Psoas muscle (tissue), 7 donors: ENCODE measurements at regions not wholly inside any gene's neighbourhood (a gene's known extent, or its start where the extent isn't known, plus 50 kb on each side); places are given as distances from the start of the nearest gene placed in this dataset.

Experiments used
- ATAC-seq, 4 donors: fragments of 200-7000 bp; cut with Tn5 transposase; one replicate each; pipeline ENCODE4 v1.9.1; 2020; ENCODE audit warnings: moderate library complexity in 3 of 4, mild to moderate bottlenecking in 2 of 4
- DNase-seq, 2 donors: peaks; one replicate each; pipeline ENCODE4 v3.0.0-alpha.2; 2020
- H3K27ac ChIP-seq: fragments of 200-600 bp; one replicate; pipeline ENCODE4 v1.8.0; 2022
- H3K27me3 ChIP-seq, 3 donors: fragments of 200-600 bp in 1 of 3; one replicate each; pipeline versions ENCODE4 v1.6.1 to v1.8.0; 2013 to 2022; ENCODE audit warnings: low read length in 2 of 3, mild to moderate bottlenecking in 2 of 3, moderate library complexity in 1 of 3; ENCODE audit not compliant: insufficient read depth in 3 of 3
- H3K36me3 ChIP-seq, 2 donors: fragments of 200-600 bp in 1 of 2; one replicate each; pipeline versions ENCODE4 v1.6.1 to v1.8.0; 2013 to 2022; ENCODE audit warnings: low read depth in 1 of 2, mild to moderate bottlenecking in 1 of 2, moderate library complexity in 1 of 2; ENCODE audit not compliant: insufficient read depth in 1 of 2
- H3K4me1 ChIP-seq: fragments of 200-600 bp; one replicate; pipeline ENCODE4 v1.8.0; 2022
- H3K4me3 ChIP-seq: fragments of 200-600 bp; one replicate; pipeline ENCODE4 v1.8.0; 2022; ENCODE audit warnings: mild to moderate bottlenecking
- H3K9me3 ChIP-seq: fragments of 200-600 bp; one replicate; pipeline ENCODE4 v1.8.0; 2022
- CTCF ChIP-seq: fragments of 200-600 bp; IDR thresholded peaks from one replicate; pipeline ENCODE4 v1.8.0; 2022; ENCODE audit warnings: antibody characterized with exemption
- WGBS, 3 donors: extraction: QIAGEN DNeasy Blood & Tissue Kit; methylation state at CpG; one replicate each; pipeline versions ENCODE4 v1.1.6 to v1.1.7; 2013; 5-methylcytosine and 5-hydroxymethylcytosine counted together
- intact Hi-C, 2 donors: fragments of 100-400 bp; cut with DNase I; formaldehyde crosslinking; loops; one replicate each; pipeline versions ENCODE4 v1.11.0 to v1.14.2; 2022
- donor health status: healthy with polysubstance abuse.
- donor health status: DM: no; HTN: no; CAD: no; lungs with moderate emphysema.
- donor health status: Bipolar disorder and iron deficiency.
- donor health status: healthy.
- donor health status: DM: yes; HTN: yes; CAD: no.
- donor health status: DM: no; HTN: no; CAD: no.
- donor health status: DM: yes; HTN: yes; CAD: no.

GRCh38 chr18:37985126-37985525 lies 419.5 kb upstream of the CELF4 start:
- Histone ChIP-seq H3K4me3 (no peak overlapping the region), H3K27me3 (no peaks in the 10 kb centered on the region), H3K27ac (no peak overlapping the region), H3K36me3 (no peaks in the 10 kb centered on the region), H3K4me1 (no peaks in the 10 kb centered on the region), H3K9me3 (no peaks in the 10 kb centered on the region)
- intact Hi-C loops = no loop called here
- no peak for ATAC-seq
- no peak for DNase-seq
- TF ChIP-seq CTCF = no peak
- WGBS, 3 donors = 42 to 54% (median 44%) methylated on average over 5 of the region's 5 CpGs

GRCh38 chr18:37980556-37980955 lies 415.0 kb upstream of the CELF4 start:
- no peak overlapping the region for H3K4me3 ChIP-seq
- intact Hi-C loops = no loop called here
- ATAC-seq (no peak), DNase-seq (no peak)
- no peaks in the 10 kb centered on the region for H3K4me1 ChIP-seq
- H3K27ac ChIP-seq = no peak overlapping the region
- no peaks in the 10 kb centered on the region for H3K36me3 ChIP-seq
- TF ChIP-seq CTCF = no peak
- no peaks in the 10 kb centered on the region for H3K27me3 ChIP-seq
- no peaks in the 10 kb centered on the region for H3K9me3 ChIP-seq

- intact Hi-C loops = no loop called here
- 80 to 81% (median 81%) methylated on average over 1 of the region's 1 CpG for WGBS, 3 donors
- Histone ChIP-seq H3K9me3 (no peaks in the 10 kb centered on the region), H3K4me1 (no peaks in the 10 kb centered on the region), H3K27me3 (no peaks in the 10 kb centered on the region), H3K4me3 (no peak overlapping the region), H3K36me3 (no peaks in the 10 kb centered on the region), H3K27ac (no peak overlapping the region)
- DNase-seq (no peak), ATAC-seq (no peak)
- no peak for TF ChIP-seq CTCF
Measured at GRCh38 chr18:37975446-37975845, 409.8 kb upstream of the CELF4 start.

- H3K36me3 ChIP-seq = no peaks in the 10 kb centered on the region
- no peak for TF ChIP-seq CTCF
- no peaks in the 10 kb centered on the region for H3K27me3 ChIP-seq
- 73 to 78% (median 74%) methylated on average over 1 of the region's 1 CpG for WGBS, 3 donors
- ATAC-seq (no peak), DNase-seq (no peak)
- H3K27ac ChIP-seq = no peak overlapping the region
- H3K4me3 ChIP-seq = no peak overlapping the region
- H3K4me1 ChIP-seq = no peaks in the 10 kb centered on the region
- intact Hi-C loops = no loop called here
- H3K9me3 ChIP-seq = no peaks in the 10 kb centered on the region
Measured at GRCh38 chr18:37967261-37967660, 401.7 kb upstream of the CELF4 start.

GRCh38 chr18:37965572-37965970 lies 400.0 kb upstream of the CELF4 start:
- 64 to 79% (median 76%) methylated on average over 1 of the region's 1 CpG for WGBS, 3 donors
- intact Hi-C loops = no loop called here

More at GRCh38 chr18:37965572-37965970, 400.0 kb upstream of the CELF4 start:
- peaks cover 3% of the 10 kb centered on the region for H3K9me3 ChIP-seq
- no peaks in the 10 kb centered on the region for H3K4me1 ChIP-seq
- ATAC-seq (no peak), DNase-seq (no peak)
- H3K27ac ChIP-seq = no peak overlapping the region
- no peaks in the 10 kb centered on the region for H3K36me3 ChIP-seq
- no peaks in the 10 kb centered on the region for H3K27me3 ChIP-seq
- no peak for TF ChIP-seq CTCF
- H3K4me3 ChIP-seq = no peak overlapping the region
